Activated CD8-positive, alpha-beta T cell treated with anti-CD3 and anti-CD28 coated beads for 36 hours (primary cell): ENCODE measurements at regions not wholly inside any gene's neighbourhood (a gene's known extent, or its start where the extent isn't known, plus 50 kb on each side); places are given as distances from the start of the nearest gene placed in this dataset.

Experiments used
- ATAC-seq: fragments of 200-7000 bp; cut with Tn5 transposase; one replicate; pipeline ENCODE4 v1.10.0; 2021; ENCODE audit warnings: mild to moderate bottlenecking, moderate library complexity
- CTCF ChIA-PET: fragments of 350-600 bp; sonication (Branson Sonifier 250); formaldehyde crosslinking; loops from one replicate; lab custom pipeline; 2021; ENCODE audit warnings: antibody characterized with exemption; lab: Charles Lee
- POLR2A ChIA-PET: fragments of 350-600 bp; sonication (Branson Sonifier 250); formaldehyde crosslinking; loops from one replicate; lab custom pipeline; 2021; ENCODE audit warnings: antibody characterized with exemption; lab: Charles Lee
- DNase-seq: peaks from one replicate; pipeline ENCODE4 v3.0.0-alpha.2; 2020
- H3K27ac Mint-ChIP-seq: one replicate; pipeline ENCODE4 v1.8.0; 2021; ENCODE audit warnings: mild to moderate bottlenecking, mixed read lengths
- H3K27me3 Mint-ChIP-seq: one replicate; pipeline ENCODE4 v1.8.0; 2021; ENCODE audit warnings: mixed read lengths
- H3K36me3 Mint-ChIP-seq: one replicate; pipeline ENCODE4 v1.8.0; 2021; ENCODE audit warnings: low read depth, mixed read lengths
- H3K4me1 Mint-ChIP-seq: one replicate; pipeline ENCODE4 v1.8.0; 2021; ENCODE audit warnings: low read depth, mixed read lengths
- H3K4me3 Mint-ChIP-seq: one replicate; pipeline ENCODE4 v1.8.0; 2021; ENCODE audit warnings: mild to moderate bottlenecking, moderate library complexity, mixed read lengths
- H3K9me3 Mint-ChIP-seq: one replicate; pipeline ENCODE4 v1.8.0; 2021; ENCODE audit warnings: mixed read lengths
- intact Hi-C: fragments of 100-400 bp; cut with micrococcal nuclease; formaldehyde crosslinking; loops from one replicate; pipeline ENCODE4 v1.10.0; 2022
- TF ChIP-seq, protein P1 (sequence below): fragments of 200-600 bp; IDR thresholded peaks from one replicate; pipeline ENCODE4 v1.8.0; 2022; ENCODE audit warnings: antibody characterized with exemption, mild to moderate bottlenecking

- no peak overlapping the region for H3K4me3 Mint-ChIP-seq
- ATAC-seq, result no peak
- H3K9me3 Mint-ChIP-seq, result no peaks in the 10 kb centered on the region
- intact Hi-C loops, result no loop called here
- CTCF ChIA-PET, result no interaction called here
- peaks cover 7% of the 10 kb centered on the region for H3K27me3 Mint-ChIP-seq
- TF ChIP-seq, protein P1, sequence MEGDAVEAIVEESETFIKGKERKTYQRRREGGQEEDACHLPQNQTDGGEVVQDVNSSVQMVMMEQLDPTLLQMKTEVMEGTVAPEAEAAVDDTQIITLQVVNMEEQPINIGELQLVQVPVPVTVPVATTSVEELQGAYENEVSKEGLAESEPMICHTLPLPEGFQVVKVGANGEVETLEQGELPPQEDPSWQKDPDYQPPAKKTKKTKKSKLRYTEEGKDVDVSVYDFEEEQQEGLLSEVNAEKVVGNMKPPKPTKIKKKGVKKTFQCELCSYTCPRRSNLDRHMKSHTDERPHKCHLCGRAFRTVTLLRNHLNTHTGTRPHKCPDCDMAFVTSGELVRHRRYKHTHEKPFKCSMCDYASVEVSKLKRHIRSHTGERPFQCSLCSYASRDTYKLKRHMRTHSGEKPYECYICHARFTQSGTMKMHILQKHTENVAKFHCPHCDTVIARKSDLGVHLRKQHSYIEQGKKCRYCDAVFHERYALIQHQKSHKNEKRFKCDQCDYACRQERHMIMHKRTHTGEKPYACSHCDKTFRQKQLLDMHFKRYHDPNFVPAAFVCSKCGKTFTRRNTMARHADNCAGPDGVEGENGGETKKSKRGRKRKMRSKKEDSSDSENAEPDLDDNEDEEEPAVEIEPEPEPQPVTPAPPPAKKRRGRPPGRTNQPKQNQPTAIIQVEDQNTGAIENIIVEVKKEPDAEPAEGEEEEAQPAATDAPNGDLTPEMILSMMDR, result no peak
- no peak overlapping the region for H3K27ac Mint-ChIP-seq
- H3K4me1 Mint-ChIP-seq, result no peaks in the 10 kb centered on the region
- POLR2A ChIA-PET, result no interaction called here
- no peaks in the 10 kb centered on the region for H3K36me3 Mint-ChIP-seq
- no peak for DNase-seq
These were observed 50.3 kb downstream of the NAV1 start for GRCh38 chr1:201589186-201589585.

GRCh38 chr1:201590474-201590873 is 51.5 kb downstream of the NAV1 start:
- POLR2A ChIA-PET, result no interaction called here
- H3K36me3 Mint-ChIP-seq, result no peaks in the 10 kb centered on the region
- TF ChIP-seq, protein P1, result no peak
- intact Hi-C loops, result no loop called here
- no peak for ATAC-seq
- H3K27ac Mint-ChIP-seq, result no peak overlapping the region
- CTCF ChIA-PET, result interaction anchor here (1.6 kb wide), 1 partner anchor 77 kb away, joined by 4 read pairs; no protein-coding TSS in a partner anchor
- H3K9me3 Mint-ChIP-seq, result no peaks in the 10 kb centered on the region
- no peak for DNase-seq
- H3K4me1 Mint-ChIP-seq, result no peaks in the 10 kb centered on the region
- peaks cover 1% of the 10 kb centered on the region for H3K27me3 Mint-ChIP-seq
- H3K4me3 Mint-ChIP-seq, result no peak overlapping the region

DNA sequence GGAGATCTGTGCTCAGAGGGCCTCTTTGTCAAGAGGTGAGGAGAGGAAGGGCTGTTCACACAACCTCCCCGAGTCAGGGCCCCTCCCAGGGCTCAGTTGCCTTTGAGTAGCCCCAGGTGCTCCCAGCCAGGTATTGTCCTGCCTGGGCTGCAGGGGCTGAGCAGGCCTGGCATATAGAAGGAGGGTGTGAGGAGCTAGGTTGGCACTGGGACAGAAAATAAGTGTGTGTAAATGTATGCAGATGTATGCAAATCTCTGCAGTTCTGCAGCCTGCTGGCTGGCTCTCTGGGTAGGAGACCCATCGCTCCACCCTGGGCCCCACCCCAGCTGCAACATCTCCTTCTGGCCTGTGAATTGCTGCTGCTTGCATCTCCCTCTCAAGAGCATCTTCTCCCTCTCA is 52.4 kb downstream of the NAV1 start:
- POLR2A ChIA-PET, result no interaction called here
- Mint-ChIP-seq H3K27ac (no peak overlapping the region), H3K27me3 (no peaks in the 10 kb centered on the region), H3K36me3 (no peaks in the 10 kb centered on the region), H3K9me3 (no peaks in the 10 kb centered on the region), H3K4me3 (no peak overlapping the region), H3K4me1 (no peaks in the 10 kb centered on the region)
- no peak for DNase-seq
- CTCF ChIA-PET, result no interaction called here
- no peak for ATAC-seq
- TF ChIP-seq, protein P1, result no peak
- intact Hi-C loops, result no loop called here

DNA sequence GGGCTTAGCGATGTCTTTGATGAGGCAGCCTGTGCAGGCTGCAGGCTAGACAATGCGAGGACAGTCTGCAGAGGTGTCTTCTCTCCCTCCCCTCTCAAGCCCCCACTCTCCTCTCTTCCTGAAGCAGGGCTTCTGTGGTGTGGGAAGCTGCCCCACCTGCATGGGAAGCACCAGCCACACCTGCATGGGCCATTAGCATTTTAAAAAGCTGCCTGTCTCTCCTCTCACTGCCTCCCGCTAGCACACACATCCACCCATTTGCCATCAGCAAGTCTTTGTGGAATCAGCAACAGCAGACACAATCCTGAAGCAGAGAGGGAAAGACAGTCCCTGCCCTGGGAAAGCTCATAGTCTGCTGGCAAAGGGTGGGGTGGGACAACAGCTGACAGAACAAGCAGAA is 53.1 kb downstream of the NAV1 start:
- Mint-ChIP-seq H3K36me3 (no peaks in the 10 kb centered on the region), H3K4me1 (no peaks in the 10 kb centered on the region), H3K4me3 (no peak overlapping the region), H3K27me3 (no peaks in the 10 kb centered on the region), H3K27ac (no peak overlapping the region), H3K9me3 (no peaks in the 10 kb centered on the region)
- TF ChIP-seq, protein P1, result no peak
- ATAC-seq (no peak), DNase-seq (no peak)
- intact Hi-C loops, result no loop called here
- ChIA-PET CTCF (no interaction called here), POLR2A (no interaction called here)

DNA sequence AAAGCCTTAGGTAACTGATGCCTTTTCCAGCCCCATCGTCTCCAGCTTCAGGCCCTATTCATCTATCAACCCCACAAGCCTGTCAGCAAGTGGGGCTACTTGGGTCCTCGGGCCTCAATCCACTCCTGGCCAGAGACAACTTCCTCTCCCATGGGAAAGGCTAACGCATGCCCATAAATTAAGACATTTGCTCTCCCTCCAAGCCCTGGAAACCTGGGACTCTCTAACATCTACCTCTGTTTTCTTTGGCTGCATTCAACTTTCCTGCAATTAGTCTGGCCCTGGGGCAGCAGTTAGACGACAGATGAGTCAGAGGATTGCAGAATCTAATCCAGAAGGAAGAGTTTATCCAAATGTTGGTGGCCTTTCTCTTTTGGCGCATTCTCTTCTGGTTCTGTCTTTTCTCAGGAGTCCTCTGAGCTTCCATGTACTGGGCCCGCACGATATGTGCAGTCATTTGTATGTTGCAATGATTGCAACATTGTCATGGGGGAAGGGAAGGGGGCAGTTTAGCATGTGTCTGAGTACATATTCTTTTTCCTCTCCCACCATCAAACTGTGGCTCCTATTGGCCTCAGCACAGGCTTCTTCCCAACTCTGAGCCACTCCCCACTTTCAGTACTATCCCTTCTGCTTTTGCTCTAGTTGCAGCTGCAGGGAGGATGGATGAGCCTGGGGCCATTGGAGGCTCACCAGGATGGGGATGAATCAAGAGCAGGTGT is 54.4 kb downstream of the NAV1 start:
- no peaks in the 10 kb centered on the region for H3K36me3 Mint-ChIP-seq
- H3K4me3 Mint-ChIP-seq, result no peak overlapping the region
- intact Hi-C loops, result no loop called here
- no peaks in the 10 kb centered on the region for H3K27me3 Mint-ChIP-seq
- POLR2A ChIA-PET, result interaction anchor here (1.1 kb wide), 1 partner anchor 14 kb away, joined by 3 read pairs; no protein-coding TSS in a partner anchor
- TF ChIP-seq, protein P1, result no peak
- CTCF ChIA-PET, result no interaction called here
- H3K4me1 Mint-ChIP-seq, result no peaks in the 10 kb centered on the region
- no peaks in the 10 kb centered on the region for H3K9me3 Mint-ChIP-seq
- ATAC-seq (no peak), DNase-seq (no peak)
- no peak overlapping the region for H3K27ac Mint-ChIP-seq
